PC-3 (cell line): ENCODE measurements at regions not wholly inside any gene's neighbourhood (a gene's known extent, or its start where the extent isn't known, plus 50 kb on each side); places are given as distances from the start of the nearest gene placed in this dataset.

ENCODE experiments used
- EZH2 ChIP-seq: fragments of 300-600 bp; sonication (generic); IDR thresholded peaks from one replicate; pipeline ENCODE4 v1.6.1; 2017; ENCODE audit warnings: antibody characterized with exemption, mild to moderate bottlenecking, low read length; ENCODE audit not compliant: unreplicated experiment
- TF ChIP-seq, protein P1 (sequence below): fragments of 300-600 bp; sonication (generic); conservative IDR thresholded peaks from 2 replicates; pipeline ENCODE4 v1.5.1; 2017; ENCODE audit warnings: antibody characterized with exemption, low read depth, mild to moderate bottlenecking, low read length

DNA sequence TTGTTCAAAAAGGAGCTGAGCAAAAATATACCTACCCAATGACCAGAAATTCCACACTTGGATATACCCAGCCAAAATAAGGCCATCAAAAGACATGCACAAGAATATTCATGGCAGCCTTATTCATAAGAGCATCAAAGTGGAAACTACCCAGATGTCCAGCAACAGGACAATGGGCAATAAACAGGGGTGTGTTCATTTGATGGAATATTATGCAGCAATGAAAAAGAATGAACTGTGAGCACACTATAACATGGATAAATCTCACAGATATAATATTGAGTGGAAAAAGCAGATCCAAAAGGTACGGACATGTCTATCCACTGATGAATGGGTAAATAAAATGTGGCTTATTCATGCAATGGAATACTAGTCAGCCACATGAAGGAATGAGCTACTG, 209.2 kb upstream of the LHX5 start:
- TF ChIP-seq, protein P1, sequence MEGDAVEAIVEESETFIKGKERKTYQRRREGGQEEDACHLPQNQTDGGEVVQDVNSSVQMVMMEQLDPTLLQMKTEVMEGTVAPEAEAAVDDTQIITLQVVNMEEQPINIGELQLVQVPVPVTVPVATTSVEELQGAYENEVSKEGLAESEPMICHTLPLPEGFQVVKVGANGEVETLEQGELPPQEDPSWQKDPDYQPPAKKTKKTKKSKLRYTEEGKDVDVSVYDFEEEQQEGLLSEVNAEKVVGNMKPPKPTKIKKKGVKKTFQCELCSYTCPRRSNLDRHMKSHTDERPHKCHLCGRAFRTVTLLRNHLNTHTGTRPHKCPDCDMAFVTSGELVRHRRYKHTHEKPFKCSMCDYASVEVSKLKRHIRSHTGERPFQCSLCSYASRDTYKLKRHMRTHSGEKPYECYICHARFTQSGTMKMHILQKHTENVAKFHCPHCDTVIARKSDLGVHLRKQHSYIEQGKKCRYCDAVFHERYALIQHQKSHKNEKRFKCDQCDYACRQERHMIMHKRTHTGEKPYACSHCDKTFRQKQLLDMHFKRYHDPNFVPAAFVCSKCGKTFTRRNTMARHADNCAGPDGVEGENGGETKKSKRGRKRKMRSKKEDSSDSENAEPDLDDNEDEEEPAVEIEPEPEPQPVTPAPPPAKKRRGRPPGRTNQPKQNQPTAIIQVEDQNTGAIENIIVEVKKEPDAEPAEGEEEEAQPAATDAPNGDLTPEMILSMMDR = no peak
- TF ChIP-seq EZH2 = no peak
